A549 (cell line): ENCODE measurements at regions not wholly inside any gene's neighbourhood (a gene's known extent, or its start where the extent isn't known, plus 50 kb on each side); places are given as distances from the start of the nearest gene placed in this dataset.

Experiments used
- CBX2 ChIP-seq: fragments of 200-600 bp; sonication (generic); IDR thresholded peaks from 2 replicates; pipeline ENCODE4 v1.6.1; 2016; ENCODE audit warnings: low read depth, mild to moderate bottlenecking, borderline replicate concordance
- CEBPB ChIP-seq, 2 experiments: fragments of >200 bp in 1 of 2; sonication (Bioruptor Twin) in 1 of 2; formaldehyde crosslinking in 1 of 2; IDR thresholded peaks; 2 replicates each; pipeline ENCODE4 v1.6.1; 2012 to 2016
- FOSB ChIP-seq: fragments of 250-450 bp; sonication (Bioruptor Pico); IDR thresholded peaks from 2 replicates; pipeline ENCODE4 v1.5.0; 2020; ENCODE audit warnings: mild to moderate bottlenecking, moderate library complexity
- KDM1A ChIP-seq: fragments of 200-600 bp; sonication (generic); IDR thresholded peaks from 2 replicates; pipeline ENCODE4 v1.6.1; 2016; ENCODE audit warnings: low read depth, mild to moderate bottlenecking
- MAZ ChIP-seq: fragments of 150-350 bp; IDR thresholded peaks from 2 replicates; pipeline ENCODE4 v1.6.1; 2014; ENCODE audit warnings: antibody characterized with exemption, low read depth, low read length, borderline replicate concordance
- MYC ChIP-seq: IDR thresholded peaks from 2 replicates; pipeline ENCODE4 v1.6.1; 2012; ENCODE audit warnings: mild to moderate bottlenecking, inconsistent platforms, low read length, improper control_type of control experiment, borderline replicate concordance
- POLR2A ChIP-seq: IDR thresholded peaks from 2 replicates; pipeline ENCODE4 v1.6.1; 2012; ENCODE audit warnings: mild to moderate bottlenecking, low read length
- ZFP36 ChIP-seq: fragments of 450-650 bp; IDR thresholded peaks from 2 replicates; pipeline ENCODE4 v1.6.1; 2014; ENCODE audit warnings: borderline replicate concordance; ENCODE audit not compliant: partially characterized antibody
- TF ChIP-seq, protein P1 (sequence below): fragments of >200 bp; sonication (Bioruptor Twin); formaldehyde crosslinking; IDR thresholded peaks from 3 replicates; pipeline ENCODE4 v1.5.1; 2016
- TF ChIP-seq, protein P2 (sequence below): IDR thresholded peaks from 2 replicates; pipeline ENCODE4 v1.6.1; 2012
- TF ChIP-seq, protein P3 (sequence below): fragments of 150-350 bp; IDR thresholded peaks from 2 replicates; pipeline ENCODE4 v1.6.1; 2014; ENCODE audit warnings: low read depth, mild to moderate bottlenecking, low read length

DNA sequence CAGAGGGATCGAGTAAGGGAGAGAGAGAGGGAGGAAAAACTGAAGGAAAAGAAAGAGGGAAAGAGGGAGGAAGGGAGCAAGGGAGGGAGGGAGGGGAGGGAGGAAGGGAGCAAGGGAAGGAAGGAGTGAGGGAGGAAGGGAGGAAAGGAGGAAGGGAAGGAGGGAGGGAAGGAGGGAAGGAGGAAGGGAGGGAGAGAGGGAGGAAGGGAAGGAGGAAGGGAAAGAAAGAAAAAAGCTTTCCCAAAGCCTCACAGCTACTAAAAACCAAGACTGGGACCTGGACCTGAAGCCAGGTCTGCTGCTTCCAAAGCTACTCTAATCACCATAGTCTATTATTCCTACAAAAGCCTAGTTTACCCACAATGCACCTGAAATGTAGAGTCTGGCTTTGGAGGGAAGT, 259.8 kb upstream of the WWC1 start:
- no peak for TF ChIP-seq MYC
- TF ChIP-seq, protein P1, sequence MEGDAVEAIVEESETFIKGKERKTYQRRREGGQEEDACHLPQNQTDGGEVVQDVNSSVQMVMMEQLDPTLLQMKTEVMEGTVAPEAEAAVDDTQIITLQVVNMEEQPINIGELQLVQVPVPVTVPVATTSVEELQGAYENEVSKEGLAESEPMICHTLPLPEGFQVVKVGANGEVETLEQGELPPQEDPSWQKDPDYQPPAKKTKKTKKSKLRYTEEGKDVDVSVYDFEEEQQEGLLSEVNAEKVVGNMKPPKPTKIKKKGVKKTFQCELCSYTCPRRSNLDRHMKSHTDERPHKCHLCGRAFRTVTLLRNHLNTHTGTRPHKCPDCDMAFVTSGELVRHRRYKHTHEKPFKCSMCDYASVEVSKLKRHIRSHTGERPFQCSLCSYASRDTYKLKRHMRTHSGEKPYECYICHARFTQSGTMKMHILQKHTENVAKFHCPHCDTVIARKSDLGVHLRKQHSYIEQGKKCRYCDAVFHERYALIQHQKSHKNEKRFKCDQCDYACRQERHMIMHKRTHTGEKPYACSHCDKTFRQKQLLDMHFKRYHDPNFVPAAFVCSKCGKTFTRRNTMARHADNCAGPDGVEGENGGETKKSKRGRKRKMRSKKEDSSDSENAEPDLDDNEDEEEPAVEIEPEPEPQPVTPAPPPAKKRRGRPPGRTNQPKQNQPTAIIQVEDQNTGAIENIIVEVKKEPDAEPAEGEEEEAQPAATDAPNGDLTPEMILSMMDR, result no peak
- TF ChIP-seq, protein P2, sequence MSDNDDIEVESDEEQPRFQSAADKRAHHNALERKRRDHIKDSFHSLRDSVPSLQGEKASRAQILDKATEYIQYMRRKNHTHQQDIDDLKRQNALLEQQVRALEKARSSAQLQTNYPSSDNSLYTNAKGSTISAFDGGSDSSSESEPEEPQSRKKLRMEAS, result no peak
- TF ChIP-seq, protein P3, sequence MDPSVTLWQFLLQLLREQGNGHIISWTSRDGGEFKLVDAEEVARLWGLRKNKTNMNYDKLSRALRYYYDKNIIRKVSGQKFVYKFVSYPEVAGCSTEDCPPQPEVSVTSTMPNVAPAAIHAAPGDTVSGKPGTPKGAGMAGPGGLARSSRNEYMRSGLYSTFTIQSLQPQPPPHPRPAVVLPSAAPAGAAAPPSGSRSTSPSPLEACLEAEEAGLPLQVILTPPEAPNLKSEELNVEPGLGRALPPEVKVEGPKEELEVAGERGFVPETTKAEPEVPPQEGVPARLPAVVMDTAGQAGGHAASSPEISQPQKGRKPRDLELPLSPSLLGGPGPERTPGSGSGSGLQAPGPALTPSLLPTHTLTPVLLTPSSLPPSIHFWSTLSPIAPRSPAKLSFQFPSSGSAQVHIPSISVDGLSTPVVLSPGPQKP, result no peak
- no peak for TF ChIP-seq CEBPB (IDR thresholded peaks at IDR 0.05)
- no peak for TF ChIP-seq ZFP36
- TF ChIP-seq POLR2A, result no peak
- TF ChIP-seq KDM1A, result no peak
- no peak for TF ChIP-seq FOSB (CRISPR knock-in tag)
- no peak for TF ChIP-seq CBX2
- no peak for TF ChIP-seq MAZ
